ENCODE measurements at regions not wholly inside any gene's neighbourhood (a gene's known extent, or its start where the extent isn't known, plus 50 kb on each side); places are given as distances from the start of the nearest gene placed in this dataset.
"Not testable (repeated sequence)": the region's sequence is repeated elsewhere in the genome, so short reads cannot be mapped to it uniquely, and the experiment has no call there.

GRCh38 chr3:68614087-68614486, 318.3 kb downstream of the TAFA4 start:
- WGBS: 91% methylated on average over 6 of the region's 6 CpGs
- no peaks in the 10 kb centered on the region for H3K36me3 ChIP-seq (ENCODE audit: control insufficient read depth in 2 of 2, insufficient read depth in 2 of 2, low read length in 1 of 2)
- peaks cover 0 to 2% of the 10 kb centered on the region in 2 donors for H3K9me3 ChIP-seq (ENCODE audit: control insufficient read depth in 2 of 2, insufficient read depth in 1 of 2, low read length in 1 of 2)
- no peaks in the 10 kb centered on the region for H3K4me1 ChIP-seq (ENCODE audit: control insufficient read depth in 2 of 2, insufficient read depth in 2 of 2, low read length in 2 of 2)
- no peak overlapping the region for H3K27ac ChIP-seq (ENCODE audit: low read depth in 1 of 2, low read length in 1 of 2)
- no peak for DNase-seq (ENCODE audit: low read depth in 6 of 9, low spot score in 9 of 9)
- no peaks in the 10 kb centered on the region for H3K27me3 ChIP-seq (ENCODE audit: control insufficient read depth in 2 of 2, insufficient read depth in 1 of 2, low read length in 1 of 2)
- no peak overlapping the region for H3K4me3 ChIP-seq (ENCODE audit: low read length in 2 of 2)

DNA sequence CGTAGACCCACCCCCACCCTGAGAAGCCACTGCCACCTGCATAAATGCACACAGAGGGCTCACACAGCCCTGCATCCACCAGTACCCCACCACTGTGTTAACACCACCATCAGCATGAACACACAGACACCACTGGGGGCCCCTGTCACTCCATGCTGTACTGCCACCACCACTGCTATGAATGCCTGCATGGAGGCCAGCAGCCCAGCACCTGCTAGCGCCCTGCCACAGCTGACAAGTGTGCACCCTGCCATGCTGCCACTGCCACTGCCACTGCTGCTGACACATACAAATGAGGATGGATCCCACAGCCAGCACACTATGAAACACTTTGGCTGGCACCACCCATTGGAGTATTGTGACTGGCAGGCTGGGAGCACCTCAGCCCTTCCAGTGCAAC, 361.0 kb downstream of the TAFA4 start:
- H3K9me3 ChIP-seq (ENCODE audit: control insufficient read depth in 2 of 2, insufficient read depth in 1 of 2, low read length in 1 of 2): no peaks in the 10 kb centered on the region
- no peak overlapping the region for H3K4me3 ChIP-seq (ENCODE audit: low read length in 2 of 2)
- no peaks in the 10 kb centered on the region for H3K27me3 ChIP-seq (ENCODE audit: control insufficient read depth in 2 of 2, insufficient read depth in 1 of 2, low read length in 1 of 2)
- WGBS: 86% methylated on average over 2 of the region's 2 CpGs
- no peak overlapping the region for H3K27ac ChIP-seq (ENCODE audit: low read depth in 1 of 2, low read length in 1 of 2)
- H3K4me1 ChIP-seq (ENCODE audit: control insufficient read depth in 2 of 2, insufficient read depth in 2 of 2, low read length in 2 of 2): no peaks in the 10 kb centered on the region
- no peaks in the 10 kb centered on the region for H3K36me3 ChIP-seq (ENCODE audit: control insufficient read depth in 2 of 2, insufficient read depth in 2 of 2, low read length in 1 of 2)
- no peak for DNase-seq (ENCODE audit: low read depth in 6 of 9, low spot score in 9 of 9)

- whole genome bisulfite sequencing: 88% methylated on average over 2 of the region's 2 CpGs
- Histone ChIP-seq H3K4me1 (ENCODE audit: control insufficient read depth in 2 of 2, insufficient read depth in 2 of 2, low read length in 2 of 2) (no peaks in the 10 kb centered on the region), H3K27ac (ENCODE audit: low read depth in 1 of 2, low read length in 1 of 2) (no peak overlapping the region), H3K36me3 (ENCODE audit: control insufficient read depth in 2 of 2, insufficient read depth in 2 of 2, low read length in 1 of 2) (no peaks in the 10 kb centered on the region), H3K4me3 (ENCODE audit: low read length in 2 of 2) (no peak overlapping the region), H3K27me3 (ENCODE audit: control insufficient read depth in 2 of 2, insufficient read depth in 1 of 2, low read length in 1 of 2) (no peaks in the 10 kb centered on the region), H3K9me3 (ENCODE audit: control insufficient read depth in 2 of 2, insufficient read depth in 1 of 2, low read length in 1 of 2) (no peaks in the 10 kb centered on the region)
- no peak for DNase-seq (ENCODE audit: low read depth in 6 of 9, low spot score in 9 of 9)
Measured at GRCh38 chr3:68560728-68561127, 371.6 kb downstream of the TAFA4 start.

DNA sequence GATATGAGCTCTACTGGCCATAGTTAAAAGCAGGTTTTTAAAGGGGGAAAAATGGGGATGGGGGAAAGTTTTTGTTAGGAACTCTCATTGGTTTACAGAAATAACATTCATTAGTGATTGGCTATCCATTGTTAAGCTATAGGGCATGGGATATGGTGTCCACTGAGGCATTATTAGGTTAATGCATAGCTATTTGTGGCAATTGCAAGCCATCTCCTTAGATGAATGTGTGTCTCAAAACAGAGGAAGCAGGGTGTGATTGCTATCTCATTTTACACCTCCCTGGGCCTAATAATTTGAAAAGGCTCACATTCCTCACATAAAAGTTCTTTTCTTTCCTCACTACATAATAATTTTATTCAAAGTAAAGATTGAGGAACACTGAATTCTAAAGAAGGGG, 396.6 kb downstream of the TAFA4 start:
- Histone ChIP-seq H3K4me1 (ENCODE audit: control insufficient read depth in 2 of 2, insufficient read depth in 2 of 2, low read length in 2 of 2) (no peaks in the 10 kb centered on the region), H3K4me3 (ENCODE audit: low read length in 2 of 2) (no peak overlapping the region), H3K36me3 (ENCODE audit: control insufficient read depth in 2 of 2, insufficient read depth in 2 of 2, low read length in 1 of 2) (no peaks in the 10 kb centered on the region), H3K9me3 (ENCODE audit: control insufficient read depth in 2 of 2, insufficient read depth in 1 of 2, low read length in 1 of 2) (no peaks in the 10 kb centered on the region), H3K27me3 (ENCODE audit: control insufficient read depth in 2 of 2, insufficient read depth in 1 of 2, low read length in 1 of 2) (no peaks in the 10 kb centered on the region), H3K27ac (ENCODE audit: low read depth in 1 of 2, low read length in 1 of 2) (no peak overlapping the region)
- no peak for DNase-seq (ENCODE audit: low read depth in 6 of 9, low spot score in 9 of 9)

DNA sequence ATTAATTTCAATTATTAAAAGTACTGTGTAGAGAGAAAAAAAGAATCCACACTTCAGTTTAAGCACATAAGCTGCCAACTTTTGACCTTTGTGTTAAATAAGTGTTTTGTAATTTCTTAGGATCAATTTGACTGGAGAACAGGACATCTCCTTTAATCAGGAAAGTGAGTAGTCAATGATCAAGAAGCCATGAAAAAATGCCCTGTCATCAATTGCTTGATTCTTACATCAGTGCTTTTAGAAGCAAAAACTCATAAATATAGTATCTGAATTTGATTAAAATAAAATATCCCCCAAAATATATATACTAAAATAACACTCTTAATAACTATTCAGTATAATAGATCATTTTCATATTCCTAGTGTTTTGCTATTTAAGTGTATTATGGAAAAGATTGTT, 409.0 kb downstream of the TAFA4 start:
- Histone ChIP-seq H3K36me3 (ENCODE audit: control insufficient read depth in 2 of 2, insufficient read depth in 2 of 2, low read length in 1 of 2) (no peaks in the 10 kb centered on the region), H3K4me3 (ENCODE audit: low read length in 2 of 2) (no peak overlapping the region), H3K27me3 (ENCODE audit: control insufficient read depth in 2 of 2, insufficient read depth in 1 of 2, low read length in 1 of 2) (no peaks in the 10 kb centered on the region), H3K4me1 (ENCODE audit: control insufficient read depth in 2 of 2, insufficient read depth in 2 of 2, low read length in 2 of 2) (no peaks in the 10 kb centered on the region), H3K9me3 (ENCODE audit: control insufficient read depth in 2 of 2, insufficient read depth in 1 of 2, low read length in 1 of 2) (no peaks in the 10 kb centered on the region), H3K27ac (ENCODE audit: low read depth in 1 of 2, low read length in 1 of 2) (no peak overlapping the region)
- no peak for DNase-seq (ENCODE audit: low read depth in 6 of 9, low spot score in 9 of 9)

DNA sequence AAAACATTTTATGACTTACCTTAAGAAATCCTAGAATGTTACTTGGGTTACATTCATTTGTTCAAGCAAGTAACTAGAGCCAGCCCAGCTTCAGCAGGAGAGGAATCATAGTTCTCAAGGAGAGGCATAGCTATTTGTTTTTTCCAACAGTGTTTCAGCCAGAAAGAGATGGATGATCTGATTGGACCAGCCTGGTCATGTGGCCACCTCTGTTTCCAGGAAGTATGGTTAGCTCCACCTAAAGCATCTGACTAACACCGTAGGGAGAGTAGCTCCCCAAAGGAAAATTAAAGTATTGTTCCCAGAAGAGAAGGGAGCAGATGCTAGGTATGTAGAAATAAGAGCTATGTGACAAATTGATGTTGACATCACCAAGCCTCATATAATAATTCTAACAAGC, 417.1 kb downstream of the TAFA4 start:
- no peaks in the 10 kb centered on the region for H3K9me3 ChIP-seq (ENCODE audit: control insufficient read depth in 2 of 2, insufficient read depth in 1 of 2, low read length in 1 of 2)
- H3K4me1 ChIP-seq (ENCODE audit: control insufficient read depth in 2 of 2, insufficient read depth in 2 of 2, low read length in 2 of 2): no peaks in the 10 kb centered on the region
- no peaks in the 10 kb centered on the region for H3K36me3 ChIP-seq (ENCODE audit: control insufficient read depth in 2 of 2, insufficient read depth in 2 of 2, low read length in 1 of 2)
- H3K4me3 ChIP-seq (ENCODE audit: low read length in 2 of 2): no peak overlapping the region
- no peak overlapping the region for H3K27ac ChIP-seq (ENCODE audit: low read depth in 1 of 2, low read length in 1 of 2)
- 75% methylated on average over 1 of the region's 1 CpG for WGBS
- H3K27me3 ChIP-seq (ENCODE audit: control insufficient read depth in 2 of 2, insufficient read depth in 1 of 2, low read length in 1 of 2): no peaks in the 10 kb centered on the region
- no peak for DNase-seq (ENCODE audit: low read depth in 6 of 9, low spot score in 9 of 9)

DNA sequence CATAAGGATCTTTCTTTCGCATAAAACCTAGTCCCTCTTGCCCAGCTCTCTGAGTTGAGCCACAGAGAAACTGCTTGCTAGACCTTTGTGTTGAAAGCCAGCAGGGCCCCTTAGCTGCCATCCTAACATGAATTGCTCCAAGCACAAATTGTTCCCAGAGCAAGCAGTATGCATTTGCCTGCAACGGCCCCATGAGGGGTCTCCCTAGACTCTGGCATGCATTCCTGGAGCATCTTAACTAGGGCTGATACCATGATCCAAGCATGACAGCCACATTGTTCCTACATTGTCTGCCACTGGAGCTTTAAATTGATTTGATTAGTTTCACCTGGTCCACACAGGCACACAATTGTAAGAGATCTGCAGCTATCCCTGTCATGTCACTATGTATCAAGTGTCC, 428.1 kb downstream of the TAFA4 start:
- DNase-seq (ENCODE audit: low read depth in 6 of 9, low spot score in 9 of 9): no peak
- 56% methylated on average over 2 of the region's 2 CpGs for WGBS

GRCh38 chr3:68485845-68486244, 446.5 kb downstream of the TAFA4 start:
- H3K4me3 ChIP-seq (ENCODE audit: low read length in 2 of 2); H3K9me3 ChIP-seq (ENCODE audit: control insufficient read depth in 2 of 2, insufficient read depth in 1 of 2, low read length in 1 of 2); DNase-seq (ENCODE audit: low read depth in 6 of 9, low spot score in 9 of 9); H3K27ac ChIP-seq (ENCODE audit: low read depth in 1 of 2, low read length in 1 of 2); H3K4me1 ChIP-seq (ENCODE audit: control insufficient read depth in 2 of 2, insufficient read depth in 2 of 2, low read length in 2 of 2); H3K36me3 ChIP-seq (ENCODE audit: control insufficient read depth in 2 of 2, insufficient read depth in 2 of 2, low read length in 1 of 2); H3K27me3 ChIP-seq (ENCODE audit: control insufficient read depth in 2 of 2, insufficient read depth in 1 of 2, low read length in 1 of 2): not testable (repeated sequence)
- WGBS: 87% methylated on average over 1 of the region's 1 CpG

More for the DNA sequence above, 428.1 kb downstream of the TAFA4 start:
- Histone ChIP-seq H3K4me1 (ENCODE audit: control insufficient read depth in 2 of 2, insufficient read depth in 2 of 2, low read length in 2 of 2) (no peaks in the 10 kb centered on the region), H3K4me3 (ENCODE audit: low read length in 2 of 2) (no peak overlapping the region), H3K27ac (ENCODE audit: low read depth in 1 of 2, low read length in 1 of 2) (no peak overlapping the region), H3K27me3 (ENCODE audit: control insufficient read depth in 2 of 2, insufficient read depth in 1 of 2, low read length in 1 of 2) (no peaks in the 10 kb centered on the region), H3K9me3 (ENCODE audit: control insufficient read depth in 2 of 2, insufficient read depth in 1 of 2, low read length in 1 of 2) (no peaks in the 10 kb centered on the region), H3K36me3 (ENCODE audit: control insufficient read depth in 2 of 2, insufficient read depth in 2 of 2, low read length in 1 of 2) (no peaks in the 10 kb centered on the region)

GRCh38 chr3:68485051-68485450, 447.3 kb downstream of the TAFA4 start:
- Histone ChIP-seq H3K27ac (ENCODE audit: low read depth in 1 of 2, low read length in 1 of 2) (no peak overlapping the region), H3K9me3 (ENCODE audit: control insufficient read depth in 2 of 2, insufficient read depth in 1 of 2, low read length in 1 of 2) (no peaks in the 10 kb centered on the region), H3K4me1 (ENCODE audit: control insufficient read depth in 2 of 2, insufficient read depth in 2 of 2, low read length in 2 of 2) (no peaks in the 10 kb centered on the region), H3K27me3 (ENCODE audit: control insufficient read depth in 2 of 2, insufficient read depth in 1 of 2, low read length in 1 of 2) (no peaks in the 10 kb centered on the region), H3K36me3 (ENCODE audit: control insufficient read depth in 2 of 2, insufficient read depth in 2 of 2, low read length in 1 of 2) (no peaks in the 10 kb centered on the region), H3K4me3 (ENCODE audit: low read length in 2 of 2) (no peak overlapping the region)
- 56% methylated on average over 1 of the region's 1 CpG for WGBS
- no peak for DNase-seq (ENCODE audit: low read depth in 6 of 9, low spot score in 9 of 9)

DNA sequence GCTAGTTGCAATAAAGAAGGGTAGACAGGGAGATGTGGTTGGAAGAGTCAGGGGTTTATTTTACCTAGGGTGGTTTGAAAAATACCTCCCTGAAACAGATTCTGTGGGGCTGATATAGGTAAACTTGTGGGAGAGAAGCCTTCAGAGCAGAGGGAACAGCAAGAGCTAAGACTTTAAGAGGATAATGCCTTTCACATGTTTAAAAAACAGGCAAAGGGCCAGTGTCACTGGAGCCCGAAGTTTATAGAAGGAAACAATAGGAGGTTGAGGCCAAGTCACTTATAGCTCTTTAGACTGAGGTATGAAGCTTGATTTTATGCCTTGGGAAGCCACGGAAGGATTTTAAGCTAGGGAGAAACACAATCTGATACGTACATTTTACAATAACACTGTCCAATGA, 448.7 kb downstream of the TAFA4 start:
- DNase-seq (ENCODE audit: low read depth in 6 of 9, low spot score in 9 of 9): no peak
- no peak overlapping the region for H3K27ac ChIP-seq (ENCODE audit: low read depth in 1 of 2, low read length in 1 of 2)
- no peaks in the 10 kb centered on the region for H3K27me3 ChIP-seq (ENCODE audit: control insufficient read depth in 2 of 2, insufficient read depth in 1 of 2, low read length in 1 of 2)
- no peaks in the 10 kb centered on the region for H3K4me1 ChIP-seq (ENCODE audit: control insufficient read depth in 2 of 2, insufficient read depth in 2 of 2, low read length in 2 of 2)
- no peak overlapping the region for H3K4me3 ChIP-seq (ENCODE audit: low read length in 2 of 2)
- no peaks in the 10 kb centered on the region for H3K36me3 ChIP-seq (ENCODE audit: control insufficient read depth in 2 of 2, insufficient read depth in 2 of 2, low read length in 1 of 2)
- WGBS: 82% methylated on average over 3 of the region's 3 CpGs
- H3K9me3 ChIP-seq (ENCODE audit: control insufficient read depth in 2 of 2, insufficient read depth in 1 of 2, low read length in 1 of 2): no peaks in the 10 kb centered on the region
